Trophoblast cell (in vitro differentiated cells and primary cell): ENCODE measurements at regions not wholly inside any gene's neighbourhood (a gene's known extent, or its start where the extent isn't known, plus 50 kb on each side); places are given as distances from the start of the nearest gene placed in this dataset.

Source experiments
- DNase-seq, 2 donors: peaks; one replicate each; pipeline ENCODE4 v3.0.0-alpha.2; 2016
- H2AFZ ChIP-seq: 2 replicates; pipeline ENCODE4 v1.6.1; 2013; ENCODE audit warnings: low read length, moderate library complexity, mild to moderate bottlenecking; ENCODE audit not compliant: insufficient read depth, poor library complexity
- H2AK5ac ChIP-seq: 2 replicates; pipeline ENCODE4 v1.6.1; 2013; ENCODE audit warnings: mild to moderate bottlenecking, low read length
- H2BK120ac ChIP-seq: 2 replicates; pipeline ENCODE4 v1.6.1; 2013; ENCODE audit warnings: low read length, mild to moderate bottlenecking, moderate library complexity; ENCODE audit not compliant: insufficient read depth, poor library complexity
- H2BK12ac ChIP-seq: 2 replicates; pipeline ENCODE4 v1.6.1; 2013; ENCODE audit warnings: mild to moderate bottlenecking, low read length, moderate library complexity
- H2BK5ac ChIP-seq: 2 replicates; pipeline ENCODE4 v1.6.1; 2013; ENCODE audit warnings: low read length, low read depth, moderate library complexity, mild to moderate bottlenecking; ENCODE audit not compliant: poor library complexity
- H3K14ac ChIP-seq: 2 replicates; pipeline ENCODE4 v1.6.1; 2013; ENCODE audit warnings: mild to moderate bottlenecking, low read length
- H3K18ac ChIP-seq: 2 replicates; pipeline ENCODE4 v1.6.1; 2013; ENCODE audit warnings: mild to moderate bottlenecking, low read length
- H3K23ac ChIP-seq: 2 replicates; pipeline ENCODE4 v1.6.1; 2013; ENCODE audit warnings: low read length
- H3K27ac ChIP-seq: 2 replicates; pipeline ENCODE4 v1.5.1; 2013; ENCODE audit warnings: low read depth, mild to moderate bottlenecking, inconsistent platforms, low read length, moderate library complexity
- H3K27me3 ChIP-seq: 2 replicates; pipeline ENCODE4 v1.6.1; 2013; ENCODE audit warnings: inconsistent platforms, mild to moderate bottlenecking, low read length, moderate library complexity; ENCODE audit not compliant: insufficient read depth
- H3K36me3 ChIP-seq, 2 experiments: 1 replicate in 1 of 2; 2 replicates in 1 of 2; pipeline ENCODE4 v1.6.1; 2013; ENCODE audit warnings: low read length in 2 of 2, mild to moderate bottlenecking in 2 of 2, moderate library complexity in 1 of 2; ENCODE audit not compliant: insufficient read depth in 2 of 2, control insufficient read depth in 1 of 2
- H3K4ac ChIP-seq: 2 replicates; pipeline ENCODE4 v1.6.1; 2013; ENCODE audit warnings: low read depth, mild to moderate bottlenecking, low read length, moderate library complexity
- H3K4me1 ChIP-seq, 2 experiments: 1 replicate in 1 of 2; 2 replicates in 1 of 2; pipeline ENCODE4 v1.6.1; 2013; ENCODE audit warnings: low read length in 2 of 2, mild to moderate bottlenecking in 2 of 2, moderate library complexity in 1 of 2; ENCODE audit not compliant: insufficient read depth in 2 of 2, control insufficient read depth in 1 of 2
- H3K4me2 ChIP-seq: 2 replicates; pipeline ENCODE4 v1.6.1; 2013; ENCODE audit warnings: inconsistent platforms, mild to moderate bottlenecking, low read length, moderate library complexity
- H3K4me3 ChIP-seq: 2 replicates; pipeline ENCODE4 v1.5.1; 2013; ENCODE audit warnings: mild to moderate bottlenecking, low read depth, low read length, inconsistent platforms
- H3K79me1 ChIP-seq: one replicate; pipeline ENCODE4 v1.6.1; 2013; ENCODE audit warnings: low read length
- H3K79me2 ChIP-seq: 2 replicates; pipeline ENCODE4 v1.6.1; 2013; ENCODE audit warnings: low read length, mild to moderate bottlenecking; ENCODE audit not compliant: control insufficient read depth, insufficient read depth, poor library complexity
- H3K9ac ChIP-seq: 2 replicates; pipeline ENCODE4 v1.6.1; 2013; ENCODE audit warnings: mild to moderate bottlenecking, low read length
- H3K9me3 ChIP-seq: 2 replicates; pipeline ENCODE4 v1.6.1; 2013; ENCODE audit warnings: low read depth, mild to moderate bottlenecking, control low read depth, inconsistent platforms, low read length; ENCODE audit not compliant: insufficient read depth
- H4K12ac ChIP-seq: 2 replicates; pipeline ENCODE4 v1.6.1; 2013; ENCODE audit warnings: low read depth, mild to moderate bottlenecking, low read length, moderate library complexity
- H4K8ac ChIP-seq: 2 replicates; pipeline ENCODE4 v1.6.1; 2013; ENCODE audit warnings: low read depth, mild to moderate bottlenecking, low read length, moderate library complexity
- H4K91ac ChIP-seq: one replicate; pipeline ENCODE4 v1.6.1; 2013; ENCODE audit warnings: low read depth, mild to moderate bottlenecking, low read length, moderate library complexity
- whole genome bisulfite sequencing: extraction: QIAGEN DNeasy Blood & Tissue Kit; methylation state at CpG from one replicate; pipeline ENCODE4 v1.1.7; 2013; ENCODE audit warnings: missing lambda C conversion rate; ENCODE audit not compliant: insufficient read length, insufficient coverage; ENCODE audit errors: extremely low coverage; 5-methylcytosine and 5-hydroxymethylcytosine counted together

- Histone ChIP-seq H3K27me3 (no peaks in the 10 kb centered on the region), H3K9me3 (no peaks in the 10 kb centered on the region), H4K12ac (no peak overlapping the region), H3K79me2 (no peaks in the 10 kb centered on the region), H2AK5ac (no peak overlapping the region), H3K4me1 (no peaks in the 10 kb centered on the region), H3K4me3 (no peak overlapping the region), H2BK120ac (no peak overlapping the region), H2BK12ac (no peak overlapping the region), H2BK5ac (no peak overlapping the region), H3K4ac (no peak overlapping the region), H3K9ac (no peak overlapping the region), H4K8ac (no peak overlapping the region), H3K36me3 (no peaks in the 10 kb centered on the region), H3K14ac (no peak overlapping the region), H3K79me1 (no peaks in the 10 kb centered on the region), H3K18ac (no peak overlapping the region), H2AFZ (no peak overlapping the region), H4K91ac (no peak overlapping the region), H3K23ac (no peak overlapping the region), H3K4me2 (no peak overlapping the region), H3K27ac (no peak overlapping the region)
- WGBS, result no CpG with 5 or more reads among the region's 16 CpGs
- no peak for DNase-seq
These were observed 578.3 kb upstream of the FAT1 start for GRCh38 chr4:187301923-187302322.

GRCh38 chr4:187302457-187303150, 578.9 kb upstream of the FAT1 start:
- H3K4me3 ChIP-seq, result no peak overlapping the region
- no peaks in the 10 kb centered on the region for H3K9me3 ChIP-seq
- H3K79me2 ChIP-seq, result no peaks in the 10 kb centered on the region
- H3K23ac ChIP-seq, result no peak overlapping the region
- H4K91ac ChIP-seq, result no peak overlapping the region
- no peak overlapping the region for H3K18ac ChIP-seq
- no peaks in the 10 kb centered on the region for H3K36me3 ChIP-seq
- H3K14ac ChIP-seq, result no peak overlapping the region
- H2BK12ac ChIP-seq, result no peak overlapping the region
- no peaks in the 10 kb centered on the region for H3K27me3 ChIP-seq
- no peaks in the 10 kb centered on the region for H3K79me1 ChIP-seq
- no peak overlapping the region for H2AFZ ChIP-seq
- no peak overlapping the region for H3K4me2 ChIP-seq
- no CpG with 5 or more reads among the region's 6 CpGs for WGBS
- no peak overlapping the region for H3K9ac ChIP-seq
- no peak overlapping the region for H2BK5ac ChIP-seq
- DNase-seq, result no peak
- H2AK5ac ChIP-seq, result no peak overlapping the region
- no peak overlapping the region for H3K27ac ChIP-seq
- no peak overlapping the region for H2BK120ac ChIP-seq
- no peaks in the 10 kb centered on the region for H3K4me1 ChIP-seq
- H4K8ac ChIP-seq, result no peak overlapping the region
- H4K12ac ChIP-seq, result no peak overlapping the region
- H3K4ac ChIP-seq, result no peak overlapping the region

GRCh38 chr4:187304133-187304532, 580.5 kb upstream of the FAT1 start:
- no peaks in the 10 kb centered on the region for H3K36me3 ChIP-seq
- H2BK120ac ChIP-seq, result no peak overlapping the region
- H3K14ac ChIP-seq, result no peak overlapping the region
- no peak overlapping the region for H4K91ac ChIP-seq
- no peak overlapping the region for H3K4ac ChIP-seq
- H3K79me2 ChIP-seq, result no peaks in the 10 kb centered on the region
- H3K27me3 ChIP-seq, result no peaks in the 10 kb centered on the region
- no peak overlapping the region for H3K4me2 ChIP-seq
- H2AK5ac ChIP-seq, result no peak overlapping the region
- H3K4me3 ChIP-seq, result no peak overlapping the region
- no peak overlapping the region for H3K18ac ChIP-seq
- H3K79me1 ChIP-seq, result no peaks in the 10 kb centered on the region
- no peak overlapping the region for H4K12ac ChIP-seq
- H3K27ac ChIP-seq, result no peak overlapping the region
- H2AFZ ChIP-seq, result no peak overlapping the region
- H3K9ac ChIP-seq, result no peak overlapping the region
- H2BK5ac ChIP-seq, result no peak overlapping the region
- no peak for DNase-seq
- H2BK12ac ChIP-seq, result no peak overlapping the region
- no peaks in the 10 kb centered on the region for H3K4me1 ChIP-seq
- H3K9me3 ChIP-seq, result no peaks in the 10 kb centered on the region
- H4K8ac ChIP-seq, result no peak overlapping the region
- H3K23ac ChIP-seq, result no peak overlapping the region
- no CpG with 5 or more reads among the region's 11 CpGs for WGBS

GRCh38 chr4:187307131-187307530, 583.5 kb upstream of the FAT1 start:
- Histone ChIP-seq H2BK120ac (no peak overlapping the region), H4K91ac (no peak overlapping the region), H3K9ac (no peak overlapping the region), H3K9me3 (no peaks in the 10 kb centered on the region), H3K27ac (no peak overlapping the region), H4K12ac (no peak overlapping the region), H3K79me1 (no peaks in the 10 kb centered on the region), H2BK5ac (no peak overlapping the region), H2AK5ac (no peak overlapping the region), H3K4ac (no peak overlapping the region), H3K4me2 (no peak overlapping the region), H3K79me2 (no peaks in the 10 kb centered on the region), H3K14ac (no peak overlapping the region), H3K18ac (no peak overlapping the region), H3K4me3 (no peak overlapping the region), H3K23ac (no peak overlapping the region), H2BK12ac (no peak overlapping the region), H3K27me3 (no peaks in the 10 kb centered on the region), H3K36me3 (no peaks in the 10 kb centered on the region), H2AFZ (no peak overlapping the region), H4K8ac (no peak overlapping the region), H3K4me1 (no peaks in the 10 kb centered on the region)
- no CpG with 5 or more reads among the region's 2 CpGs for WGBS
- DNase-seq, result no peak
